SH-SY5Y (cell line): ENCODE measurements at regions not wholly inside any gene's neighbourhood (a gene's known extent, or its start where the extent isn't known, plus 50 kb on each side); places are given as distances from the start of the nearest gene placed in this dataset.

Experiments used
- GATA2 ChIP-seq: IDR thresholded peaks from 2 replicates; pipeline ENCODE4 v1.6.1; 2011; ENCODE audit warnings: mild to moderate bottlenecking, low read depth, low read length
- GATA3 ChIP-seq: IDR thresholded peaks from 2 replicates; pipeline ENCODE4 v1.6.1; 2011; ENCODE audit warnings: low read depth, mild to moderate bottlenecking, low read length, moderate library complexity

DNA sequence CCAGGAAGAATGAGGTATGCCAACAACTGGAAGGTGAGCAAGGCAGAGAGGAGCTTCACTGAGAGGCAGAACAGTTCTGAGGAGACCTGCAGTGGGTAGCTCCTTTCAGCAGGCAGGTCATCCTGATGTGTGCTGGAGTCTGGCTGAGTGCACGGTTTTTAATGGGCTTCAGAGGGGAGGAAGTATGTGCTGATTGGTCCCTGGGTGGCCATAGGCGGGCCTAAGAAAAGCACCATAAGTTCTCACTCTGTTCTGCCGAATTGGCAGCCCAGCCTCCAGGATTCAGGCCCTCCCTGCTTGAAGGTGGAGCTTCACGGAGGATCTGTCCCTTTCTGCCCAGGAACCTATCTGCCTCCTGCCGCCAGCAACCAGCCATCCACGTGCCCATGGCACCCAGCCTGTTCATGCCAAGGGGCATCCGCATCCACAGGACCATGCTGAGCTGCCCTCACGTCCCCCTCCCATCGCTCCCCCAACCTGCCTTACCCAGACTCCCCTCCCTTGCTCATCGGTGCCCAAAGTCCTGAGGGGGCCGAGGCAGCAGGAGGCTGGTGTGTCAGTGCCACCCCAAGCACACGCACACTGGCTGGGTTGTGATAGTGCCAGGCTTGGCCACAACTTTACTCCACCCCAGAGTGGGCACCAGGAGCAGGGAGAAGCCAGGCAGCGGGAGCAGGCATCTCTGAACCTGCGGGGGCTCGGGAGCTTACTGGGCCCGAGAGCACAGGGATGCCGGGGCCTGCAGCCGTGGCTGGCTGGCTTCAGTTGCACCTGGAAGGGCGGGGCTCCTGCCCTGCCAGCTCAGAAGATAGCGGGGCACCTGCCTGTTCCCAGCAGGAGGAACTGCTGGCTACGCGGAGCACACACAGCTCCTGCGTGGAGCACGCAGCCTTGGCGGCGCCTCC is 608.4 kb upstream of the FOXG1 start:
- TF ChIP-seq GATA2 (no peak), GATA3 (no peak)
